ACC112 (cell line): ENCODE measurements at regions not wholly inside any gene's neighbourhood (a gene's known extent, or its start where the extent isn't known, plus 50 kb on each side); places are given as distances from the start of the nearest gene placed in this dataset.

Experiments
- H2AFZ ChIP-seq: fragments of 200-600 bp; sonication (generic); one replicate; pipeline ENCODE4 v1.6.0; 2017; ENCODE audit warnings: antibody characterized with exemption, low read length; ENCODE audit not compliant: unreplicated experiment
- H3K27ac ChIP-seq: fragments of 200-600 bp; sonication (generic); 2 replicates; pipeline ENCODE4 v1.5.1; 2014; ENCODE audit warnings: low read depth, mild to moderate bottlenecking, antibody characterized with exemption, low read length, moderate library complexity
- H3K27me3 ChIP-seq: fragments of 200-600 bp; sonication (generic); 2 replicates; pipeline ENCODE4 v1.6.1; 2014; ENCODE audit warnings: mild to moderate bottlenecking, antibody characterized with exemption, low read length, moderate library complexity, mixed read lengths; ENCODE audit not compliant: insufficient read depth
- H3K36me3 ChIP-seq: fragments of 200-600 bp; sonication (generic); 2 replicates; pipeline ENCODE4 v1.6.1; 2016; ENCODE audit warnings: mild to moderate bottlenecking, antibody characterized with exemption, low read length, moderate library complexity, mixed read lengths; ENCODE audit not compliant: insufficient read depth
- H3K4me1 ChIP-seq: fragments of 200-600 bp; sonication (generic); one replicate; pipeline ENCODE4 v1.6.1; 2016; ENCODE audit warnings: low read length, mixed read lengths; ENCODE audit not compliant: insufficient read depth, unreplicated experiment, control insufficient read depth
- H3K4me3 ChIP-seq: fragments of 200-600 bp; sonication (generic); 2 replicates; pipeline ENCODE4 v1.5.1; 2014; ENCODE audit warnings: mild to moderate bottlenecking, low read depth, low read length
- H3K79me2 ChIP-seq: fragments of 200-600 bp; sonication (generic); one replicate; pipeline ENCODE4 v1.6.0; 2016; ENCODE audit warnings: low read length; ENCODE audit not compliant: control insufficient read depth, unreplicated experiment, insufficient read depth

- no peaks in the 10 kb centered on the region for H3K27me3 ChIP-seq
- H3K79me2 ChIP-seq: no peaks in the 10 kb centered on the region
- no peak overlapping the region for H3K27ac ChIP-seq
- no peaks in the 10 kb centered on the region for H3K4me1 ChIP-seq
- H3K4me3 ChIP-seq: no peak overlapping the region
- no peaks in the 10 kb centered on the region for H3K36me3 ChIP-seq
- H2AFZ ChIP-seq: no peak overlapping the region
Measured at GRCh38 chr4:58453956-58454355, 1343.8 kb upstream of the IGFBP7 start.

DNA sequence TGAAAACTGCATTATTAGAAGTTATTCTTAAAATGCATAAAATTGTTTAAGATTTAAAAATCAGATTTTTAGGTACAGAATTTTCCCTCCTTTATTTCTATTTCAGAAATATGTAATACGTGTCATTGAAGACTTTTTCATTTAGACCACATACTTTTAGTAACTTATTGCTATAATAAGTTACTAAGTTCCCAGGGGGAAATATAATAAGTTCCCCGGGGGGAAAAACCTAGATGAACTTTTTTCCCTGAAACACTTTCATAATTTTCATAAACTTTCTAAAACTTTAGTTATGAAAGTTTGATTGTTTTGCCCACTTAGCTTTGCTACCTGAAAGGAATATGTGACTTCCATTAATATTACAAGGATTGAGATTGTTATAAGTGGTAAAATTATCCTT is 1341.5 kb upstream of the IGFBP7 start:
- no peaks in the 10 kb centered on the region for H3K27me3 ChIP-seq
- H3K36me3 ChIP-seq: no peaks in the 10 kb centered on the region
- H3K4me1 ChIP-seq: no peaks in the 10 kb centered on the region
- no peak overlapping the region for H3K27ac ChIP-seq
- H2AFZ ChIP-seq: no peak overlapping the region
- no peaks in the 10 kb centered on the region for H3K79me2 ChIP-seq
- no peak overlapping the region for H3K4me3 ChIP-seq

GRCh38 chr4:58435871-58436270 is 1325.7 kb upstream of the IGFBP7 start:
- Histone ChIP-seq H3K27me3 (no peaks in the 10 kb centered on the region), H3K27ac (no peak overlapping the region), H3K79me2 (no peaks in the 10 kb centered on the region), H3K36me3 (no peaks in the 10 kb centered on the region), H2AFZ (no peak overlapping the region), H3K4me3 (no peak overlapping the region), H3K4me1 (no peaks in the 10 kb centered on the region)

DNA sequence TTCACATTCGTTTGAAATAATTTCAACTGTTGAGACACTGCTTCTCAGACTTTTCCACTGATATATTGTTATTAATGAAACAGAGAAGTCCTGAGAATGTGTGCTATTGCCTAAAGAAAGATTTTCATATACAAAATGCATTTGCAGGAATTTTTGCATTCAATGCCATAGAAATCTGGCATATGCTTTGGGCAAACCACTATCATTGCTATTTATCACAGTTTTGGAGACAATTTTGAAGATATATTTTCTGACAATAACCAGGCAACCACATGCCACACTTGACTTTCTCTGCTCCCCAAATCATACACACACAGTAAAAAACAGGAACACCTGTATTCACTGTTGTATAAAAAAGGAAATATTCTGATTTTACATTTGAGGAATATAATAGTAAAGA is 1303.7 kb upstream of the IGFBP7 start:
- Histone ChIP-seq H3K79me2 (no peaks in the 10 kb centered on the region), H3K4me3 (no peak overlapping the region), H2AFZ (no peak overlapping the region), H3K36me3 (no peaks in the 10 kb centered on the region), H3K4me1 (no peaks in the 10 kb centered on the region), H3K27me3 (no peaks in the 10 kb centered on the region), H3K27ac (no peak overlapping the region)

DNA sequence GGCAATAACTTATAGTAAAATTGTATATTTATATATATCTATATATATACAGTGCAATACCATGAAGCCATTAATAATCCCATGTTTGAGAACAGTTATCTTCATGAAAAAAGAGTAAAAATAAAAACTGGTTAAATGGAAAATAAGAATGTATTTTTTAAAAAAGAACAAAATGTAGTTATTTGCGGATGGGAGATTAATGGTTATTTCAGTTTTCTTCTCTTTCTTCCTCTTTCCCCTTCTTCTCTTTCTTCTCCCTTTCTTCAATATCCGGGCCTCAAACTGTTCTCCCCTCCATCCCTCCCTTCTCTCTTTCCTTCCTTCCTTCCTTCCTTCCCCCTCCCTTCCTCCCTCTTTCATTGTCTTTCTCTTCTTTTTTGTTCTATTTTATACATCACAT is 1301.7 kb upstream of the IGFBP7 start:
- H2AFZ ChIP-seq: no peak overlapping the region
- no peak overlapping the region for H3K4me3 ChIP-seq
- H3K79me2 ChIP-seq: no peaks in the 10 kb centered on the region

GRCh38 chr4:58406762-58407161 is 1296.6 kb upstream of the IGFBP7 start:
- Histone ChIP-seq H3K36me3 (no peaks in the 10 kb centered on the region), H3K27ac (no peak overlapping the region), H3K27me3 (no peaks in the 10 kb centered on the region), H2AFZ (no peak overlapping the region), H3K4me3 (no peak overlapping the region), H3K79me2 (no peaks in the 10 kb centered on the region), H3K4me1 (no peaks in the 10 kb centered on the region)

More for the DNA sequence above, 1301.7 kb upstream of the IGFBP7 start:
- no peaks in the 10 kb centered on the region for H3K4me1 ChIP-seq
- no peaks in the 10 kb centered on the region for H3K27me3 ChIP-seq
- no peak overlapping the region for H3K27ac ChIP-seq
- H3K36me3 ChIP-seq: no peaks in the 10 kb centered on the region

DNA sequence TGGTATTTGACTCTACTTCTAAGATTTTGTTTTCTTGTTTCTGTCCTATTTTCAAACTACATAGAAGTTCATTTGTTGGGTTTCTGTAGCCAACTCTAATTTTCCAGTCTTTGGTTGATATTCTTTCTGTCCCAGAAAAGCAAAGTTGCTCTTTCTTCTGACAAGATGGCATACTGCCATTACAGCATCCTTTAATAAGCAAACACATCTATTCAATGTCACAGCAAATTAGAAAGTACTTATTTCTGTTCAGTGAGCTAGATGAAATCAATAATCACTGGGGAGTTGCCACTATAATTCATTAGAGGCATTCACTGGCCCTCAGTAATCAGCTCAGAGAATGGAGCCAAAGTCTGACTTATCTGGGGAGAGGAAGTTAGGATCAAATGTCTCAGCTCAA is 1258.0 kb upstream of the IGFBP7 start:
- Histone ChIP-seq H3K4me1 (no peaks in the 10 kb centered on the region), H3K79me2 (no peaks in the 10 kb centered on the region), H3K4me3 (no peak overlapping the region), H2AFZ (no peak overlapping the region), H3K27me3 (no peaks in the 10 kb centered on the region), H3K27ac (no peak overlapping the region), H3K36me3 (no peaks in the 10 kb centered on the region)

DNA sequence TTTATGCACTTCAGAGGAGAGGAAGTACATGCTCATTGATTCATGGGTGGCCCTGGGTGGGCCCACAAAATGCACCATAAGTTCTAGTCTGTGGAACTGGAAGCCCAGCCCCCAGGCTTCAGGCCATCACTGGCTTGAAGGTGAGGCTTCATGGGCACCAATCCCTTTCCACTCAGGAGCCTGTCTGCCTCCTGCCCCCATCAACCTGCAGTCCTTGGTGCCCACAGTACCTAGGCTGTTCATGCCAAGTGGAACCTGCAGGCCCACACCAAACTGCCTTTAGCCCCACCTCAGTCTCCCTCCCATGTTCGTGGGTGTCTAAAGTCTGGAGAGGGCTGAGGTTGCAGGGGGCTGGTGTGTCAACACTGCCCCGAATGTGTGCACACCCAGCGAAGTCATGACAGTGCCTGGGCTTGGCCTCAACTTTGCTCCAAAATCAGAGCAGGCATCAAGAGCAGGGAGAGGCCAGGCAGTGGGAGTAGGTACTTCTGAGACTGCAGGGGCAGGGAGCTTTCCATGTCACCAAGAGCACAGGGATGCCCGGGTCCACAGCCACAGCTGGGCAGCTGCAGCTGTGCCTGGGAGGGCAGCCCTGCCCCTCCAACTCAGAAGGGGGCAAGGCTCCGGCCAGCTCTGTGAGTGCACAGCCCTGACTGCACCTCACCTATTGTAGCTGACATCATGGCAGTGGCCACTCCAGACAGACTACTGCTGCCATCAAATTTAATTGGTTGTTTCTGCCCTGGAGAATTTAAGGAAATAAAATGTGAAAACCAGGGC is 1250.4 kb upstream of the IGFBP7 start:
- H3K27ac ChIP-seq: no peak overlapping the region
- no peaks in the 10 kb centered on the region for H3K27me3 ChIP-seq
- H3K4me1 ChIP-seq: no peaks in the 10 kb centered on the region
- H3K4me3 ChIP-seq: no peak overlapping the region
- no peaks in the 10 kb centered on the region for H3K36me3 ChIP-seq
- H3K79me2 ChIP-seq: no peaks in the 10 kb centered on the region
- H2AFZ ChIP-seq: no peak overlapping the region

GRCh38 chr4:58359590-58359989 is 1249.4 kb upstream of the IGFBP7 start:
- Histone ChIP-seq H2AFZ (no peak overlapping the region), H3K4me1 (no peaks in the 10 kb centered on the region), H3K79me2 (no peaks in the 10 kb centered on the region), H3K4me3 (no peak overlapping the region), H3K36me3 (no peaks in the 10 kb centered on the region), H3K27me3 (no peaks in the 10 kb centered on the region), H3K27ac (no peak overlapping the region)

DNA sequence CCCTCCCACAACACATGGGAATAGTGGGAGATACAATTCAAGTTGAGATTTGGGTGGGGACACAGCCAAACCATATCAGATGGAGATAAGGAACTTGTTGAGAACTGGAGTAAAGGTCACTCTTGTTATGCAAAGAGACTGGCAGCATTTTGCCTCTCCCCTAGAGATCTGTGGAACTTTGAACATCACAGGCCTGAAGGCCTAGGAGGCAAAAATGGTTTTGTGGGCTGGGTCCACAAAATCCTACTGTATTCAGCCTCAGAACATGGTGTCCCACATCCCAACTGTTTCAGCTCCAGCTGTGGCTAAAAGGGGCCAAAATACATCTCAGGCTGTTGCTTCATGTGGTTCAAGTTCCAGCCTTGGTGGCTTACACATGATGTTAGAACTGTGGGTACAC is 1247.8 kb upstream of the IGFBP7 start:
- no peak overlapping the region for H3K4me3 ChIP-seq
- no peaks in the 10 kb centered on the region for H3K27me3 ChIP-seq
- H3K36me3 ChIP-seq: no peaks in the 10 kb centered on the region
- no peaks in the 10 kb centered on the region for H3K4me1 ChIP-seq
- no peak overlapping the region for H2AFZ ChIP-seq
- no peak overlapping the region for H3K27ac ChIP-seq
- no peaks in the 10 kb centered on the region for H3K79me2 ChIP-seq

GRCh38 chr4:58325070-58325469 is 1214.9 kb upstream of the IGFBP7 start:
- Histone ChIP-seq H3K36me3 (no peaks in the 10 kb centered on the region), H3K4me1 (no peaks in the 10 kb centered on the region), H3K27ac (no peak overlapping the region), H3K4me3 (no peak overlapping the region), H3K27me3 (no peaks in the 10 kb centered on the region), H3K79me2 (no peaks in the 10 kb centered on the region), H2AFZ (no peak overlapping the region)
